NCI-H1105 (cell line): ENCODE measurements at regions not wholly inside any gene's neighbourhood (a gene's known extent, or its start where the extent isn't known, plus 50 kb on each side); places are given as distances from the start of the nearest gene placed in this dataset.

Experiments
- DNase-seq: peaks from one replicate; lab custom pipeline; 2025; lab: John Stamatoyannopoulos, UW

- DNase-seq, result no peak
Observed at GRCh38 chr7:25395976-25396375, 167.7 kb upstream of the NPVF start.

DNA sequence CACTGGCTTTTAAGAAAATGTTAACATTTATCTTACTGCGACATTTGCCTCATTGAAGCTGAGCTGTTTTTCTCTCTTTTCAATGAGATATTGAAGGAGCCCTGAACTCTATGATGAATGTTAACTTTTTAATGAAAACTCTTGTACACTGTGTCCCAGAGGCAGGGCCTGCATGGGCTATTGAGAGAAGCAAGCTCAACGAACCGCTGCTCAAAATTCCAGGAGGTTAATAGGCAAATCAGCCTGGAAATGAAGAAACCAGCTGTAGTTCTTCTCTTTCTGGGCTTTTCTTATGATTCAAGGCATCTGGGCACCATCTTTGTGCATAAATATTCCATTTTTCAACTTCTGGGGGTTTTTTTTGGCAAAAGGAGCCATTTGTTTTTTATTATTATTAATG lies 168.4 kb upstream of the NPVF start:
- no peak for DNase-seq

- DNase-seq, result no peak
Observed at GRCh38 chr7:25398418-25398817, 170.1 kb upstream of the NPVF start.

GRCh38 chr7:25399000-25399750 lies 170.9 kb upstream of the NPVF start:
- DNase-seq, result no peak

GRCh38 chr7:25402532-25402931 lies 174.2 kb upstream of the NPVF start:
- no peak for DNase-seq

GRCh38 chr7:25405736-25406135 lies 177.4 kb upstream of the NPVF start:
- DNase-seq, result no peak

DNA sequence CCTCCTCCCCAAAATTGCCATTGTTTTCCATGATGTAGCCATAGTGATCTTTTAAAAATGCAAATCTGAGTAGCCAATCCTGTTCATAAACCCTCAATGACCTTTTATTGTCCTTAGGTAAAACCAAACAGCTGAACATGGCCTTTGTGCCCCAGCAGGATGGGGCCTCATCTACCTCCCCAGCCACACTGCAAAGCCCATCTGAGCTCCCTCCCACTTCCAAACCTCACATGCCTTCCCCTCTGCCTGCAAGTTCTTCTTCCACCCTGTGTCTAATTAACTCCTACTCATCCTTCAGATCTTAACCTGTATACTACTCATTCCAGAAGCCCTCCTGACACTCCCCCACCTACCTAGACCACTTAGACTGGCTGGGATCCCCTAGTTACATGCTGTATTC lies 178.8 kb upstream of the NPVF start:
- DNase-seq, result no peak

DNA sequence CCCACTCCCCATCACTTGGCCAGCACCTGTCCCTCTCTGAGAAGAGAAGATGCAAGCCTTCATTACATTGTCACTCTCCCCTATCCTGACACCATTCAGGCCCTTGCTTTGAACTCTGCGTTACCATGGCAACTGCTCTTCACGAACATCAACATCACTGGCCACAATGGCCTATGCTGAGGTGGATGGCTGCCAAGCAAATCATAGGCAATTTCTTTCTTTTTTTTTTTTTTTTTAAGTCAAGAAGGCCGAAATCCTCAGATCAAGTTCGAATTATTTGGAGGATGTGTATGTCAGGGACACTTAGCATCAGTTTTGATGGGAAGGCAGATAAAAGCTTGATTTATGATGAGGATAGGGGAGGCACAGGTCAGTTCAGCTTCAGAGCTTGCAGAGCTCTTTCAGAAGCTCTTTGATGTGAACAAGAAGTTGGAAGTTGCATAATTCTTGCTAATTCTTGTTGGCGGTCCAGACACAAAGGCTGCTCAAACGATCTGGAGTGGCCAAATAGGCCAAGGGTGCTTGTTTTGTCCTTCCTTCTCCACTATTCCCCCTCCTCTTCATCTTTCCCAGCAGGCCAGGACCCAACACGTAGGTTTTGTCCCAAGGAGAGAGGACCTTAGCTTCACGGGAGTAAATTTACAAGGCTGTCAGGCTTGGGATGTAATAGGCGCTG lies 179.9 kb upstream of the NPVF start:
- DNase-seq, result peak; percentile 79

DNA sequence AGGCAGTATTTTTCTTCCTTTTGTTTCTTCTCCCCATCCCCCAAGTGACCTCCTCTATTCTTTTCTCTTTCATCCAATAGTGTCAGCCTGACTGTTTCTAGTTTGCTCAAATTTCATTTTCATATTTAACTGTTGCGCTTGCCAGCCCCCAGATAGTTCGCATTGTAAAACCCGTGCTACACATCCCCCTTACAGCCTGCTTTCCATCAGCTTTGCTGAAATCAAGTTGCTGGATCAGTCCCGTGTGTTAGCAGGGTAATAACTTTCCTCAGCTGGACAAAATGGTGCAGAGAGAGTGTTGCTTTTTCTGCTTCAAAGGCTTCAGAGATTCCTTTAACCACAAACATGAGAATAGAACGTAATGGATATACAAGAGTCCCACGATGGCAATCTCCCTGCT lies 180.6 kb upstream of the NPVF start:
- DNase-seq, result no peak

DNA sequence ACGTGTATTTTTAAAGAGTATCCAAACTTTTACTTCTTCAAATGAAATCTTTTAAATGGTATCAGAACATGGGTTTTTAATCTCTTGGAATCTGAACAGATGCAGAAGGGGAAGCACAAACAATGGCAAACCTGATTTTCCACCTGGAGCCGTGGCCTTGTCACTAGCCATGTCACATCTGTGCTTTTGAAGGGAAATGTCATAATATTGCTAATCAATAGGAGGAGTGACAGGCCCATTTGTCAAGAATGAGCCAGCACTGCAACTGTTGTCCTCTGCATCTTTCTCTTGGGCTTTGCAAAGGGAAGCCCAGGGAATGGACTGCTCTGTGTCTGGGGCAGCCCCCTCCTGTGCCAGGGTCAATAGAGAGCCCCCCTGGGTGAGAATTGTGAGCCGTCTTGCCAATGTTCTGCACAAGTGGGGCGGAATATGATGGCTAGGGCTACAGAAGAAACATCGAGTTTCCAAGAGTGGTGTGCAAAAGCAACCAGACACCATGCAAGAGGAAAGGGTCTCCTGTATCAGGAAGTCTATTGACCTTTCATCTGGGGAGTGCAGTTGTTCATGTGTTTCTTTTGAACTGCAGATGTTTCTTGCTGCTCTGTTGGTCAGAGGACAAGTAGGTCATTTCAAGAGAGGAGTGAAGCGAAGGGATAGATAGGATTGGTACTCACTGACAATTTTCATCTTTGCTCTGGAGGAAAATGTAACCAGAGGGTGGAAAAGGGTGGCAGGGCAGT lies 181.8 kb upstream of the NPVF start:
- no peak for DNase-seq

GRCh38 chr7:25420771-25421170 lies 192.5 kb upstream of the NPVF start:
- no peak for DNase-seq

- no peak for DNase-seq
Observed at GRCh38 chr7:25424113-25424512, 195.8 kb upstream of the NPVF start.

- no peak for DNase-seq
Observed at GRCh38 chr7:25424855-25425254, 196.6 kb upstream of the NPVF start.

DNA sequence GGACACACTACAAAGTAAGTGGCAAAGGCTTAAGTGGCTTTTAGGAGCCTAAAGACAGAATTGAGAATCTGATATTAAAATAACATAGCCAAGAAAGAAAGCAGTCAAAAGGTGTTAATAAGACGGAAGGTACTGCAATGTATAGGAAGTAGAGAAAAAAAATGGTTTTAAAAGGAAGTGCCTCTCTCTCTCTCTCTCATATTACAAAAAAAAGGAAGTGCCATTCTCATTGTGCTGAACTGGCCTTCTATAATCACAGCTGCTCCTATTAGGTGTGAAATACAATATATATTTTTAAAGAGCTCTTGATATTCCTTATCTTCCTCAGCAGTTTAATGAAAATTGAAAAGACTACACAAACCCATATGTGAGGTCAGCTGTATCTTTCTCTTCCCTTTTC lies 199.4 kb upstream of the NPVF start:
- no peak for DNase-seq

- no peak for DNase-seq
Observed at GRCh38 chr7:25429731-25430130, 201.4 kb upstream of the NPVF start.

- no peak for DNase-seq
Observed at GRCh38 chr7:25430200-25430931, 202.1 kb upstream of the NPVF start.

DNA sequence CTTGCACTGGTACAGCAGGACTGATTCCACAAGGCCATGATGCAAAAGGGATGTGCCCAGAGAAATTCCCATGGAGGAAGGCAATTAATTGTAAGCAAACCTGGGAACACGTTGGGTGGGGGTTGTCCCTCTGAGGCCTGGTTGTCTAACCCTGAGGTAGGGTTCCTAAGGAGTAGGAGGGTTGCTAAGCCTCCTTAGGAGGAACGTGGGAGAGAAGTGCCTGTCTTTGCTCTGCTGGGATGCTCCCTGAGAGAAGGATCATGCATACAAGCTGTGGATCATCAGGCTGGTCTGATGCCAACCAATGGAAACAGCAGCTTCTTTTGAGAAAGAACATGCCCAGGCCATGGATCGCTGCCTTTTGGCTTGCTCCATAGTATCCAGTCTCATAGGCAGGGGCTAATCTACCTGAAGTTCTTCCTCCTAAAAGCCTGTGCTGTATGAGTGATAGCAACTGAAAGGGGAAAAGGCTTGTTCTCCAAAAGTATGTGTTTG lies 203.7 kb upstream of the NPVF start:
- no peak for DNase-seq

DNA sequence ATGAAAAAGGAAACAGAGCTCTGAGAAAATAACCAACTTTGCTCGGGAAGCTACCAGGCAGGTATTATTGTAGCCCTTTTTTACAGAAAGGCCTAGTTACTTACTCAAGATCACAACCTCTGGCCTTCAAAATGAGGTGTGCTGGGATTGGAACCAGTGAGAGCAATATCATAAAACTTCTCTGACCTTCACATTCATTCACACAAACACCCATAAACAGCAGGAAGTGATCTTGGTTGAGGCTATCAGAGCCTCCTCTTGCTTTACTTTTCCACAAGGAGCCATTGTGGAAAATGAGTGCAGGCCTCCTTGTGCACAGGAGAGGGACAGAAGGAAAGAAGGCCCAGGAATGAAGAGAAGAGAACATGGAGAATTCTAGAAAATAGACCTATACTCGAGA lies 204.5 kb upstream of the NPVF start:
- DNase-seq, result no peak

DNA sequence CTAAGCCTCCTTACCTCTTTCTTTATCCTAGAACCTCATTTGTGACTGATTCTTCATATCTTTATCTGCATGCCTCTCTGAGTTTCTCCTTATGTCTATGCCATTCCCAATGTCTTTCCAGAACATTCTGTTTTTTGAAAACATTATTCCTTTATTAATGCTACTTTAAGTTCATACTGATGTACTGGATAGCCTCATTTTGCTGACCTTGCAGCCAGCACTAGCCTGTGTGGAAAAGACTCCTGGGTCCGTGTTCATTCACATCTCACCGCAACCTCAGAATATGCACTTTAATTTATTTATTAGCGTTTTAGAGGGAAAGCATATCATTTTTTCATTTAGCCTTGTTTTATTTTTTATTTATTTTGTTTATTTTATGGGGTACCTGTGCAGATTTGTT lies 208.1 kb upstream of the NPVF start:
- no peak for DNase-seq

GRCh38 chr7:25437308-25437707 lies 209.0 kb upstream of the NPVF start:
- DNase-seq, result no peak

- no peak for DNase-seq
Observed at GRCh38 chr7:25444991-25445390, 216.7 kb upstream of the NPVF start.

- no peak for DNase-seq
Observed at GRCh38 chr7:25448301-25448700, 220.0 kb upstream of the NPVF start.
